Trophoblast cell (in vitro differentiated cells and primary cell): ENCODE measurements at regions not wholly inside any gene's neighbourhood (a gene's known extent, or its start where the extent isn't known, plus 50 kb on each side); places are given as distances from the start of the nearest gene placed in this dataset.

Source experiments
- DNase-seq, 2 donors: peaks; one replicate each; pipeline ENCODE4 v3.0.0-alpha.2; 2016
- H2AFZ ChIP-seq: 2 replicates; pipeline ENCODE4 v1.6.1; 2013; ENCODE audit warnings: low read length, moderate library complexity, mild to moderate bottlenecking; ENCODE audit not compliant: insufficient read depth, poor library complexity
- H2AK5ac ChIP-seq: 2 replicates; pipeline ENCODE4 v1.6.1; 2013; ENCODE audit warnings: mild to moderate bottlenecking, low read length
- H2BK120ac ChIP-seq: 2 replicates; pipeline ENCODE4 v1.6.1; 2013; ENCODE audit warnings: low read length, mild to moderate bottlenecking, moderate library complexity; ENCODE audit not compliant: insufficient read depth, poor library complexity
- H2BK12ac ChIP-seq: 2 replicates; pipeline ENCODE4 v1.6.1; 2013; ENCODE audit warnings: mild to moderate bottlenecking, low read length, moderate library complexity
- H2BK5ac ChIP-seq: 2 replicates; pipeline ENCODE4 v1.6.1; 2013; ENCODE audit warnings: low read length, low read depth, moderate library complexity, mild to moderate bottlenecking; ENCODE audit not compliant: poor library complexity
- H3K14ac ChIP-seq: 2 replicates; pipeline ENCODE4 v1.6.1; 2013; ENCODE audit warnings: mild to moderate bottlenecking, low read length
- H3K18ac ChIP-seq: 2 replicates; pipeline ENCODE4 v1.6.1; 2013; ENCODE audit warnings: mild to moderate bottlenecking, low read length
- H3K23ac ChIP-seq: 2 replicates; pipeline ENCODE4 v1.6.1; 2013; ENCODE audit warnings: low read length
- H3K27ac ChIP-seq: 2 replicates; pipeline ENCODE4 v1.5.1; 2013; ENCODE audit warnings: low read depth, mild to moderate bottlenecking, inconsistent platforms, low read length, moderate library complexity
- H3K27me3 ChIP-seq: 2 replicates; pipeline ENCODE4 v1.6.1; 2013; ENCODE audit warnings: inconsistent platforms, mild to moderate bottlenecking, low read length, moderate library complexity; ENCODE audit not compliant: insufficient read depth
- H3K36me3 ChIP-seq, 2 experiments: 1 replicate in 1 of 2; 2 replicates in 1 of 2; pipeline ENCODE4 v1.6.1; 2013; ENCODE audit warnings: low read length in 2 of 2, mild to moderate bottlenecking in 2 of 2, moderate library complexity in 1 of 2; ENCODE audit not compliant: insufficient read depth in 2 of 2, control insufficient read depth in 1 of 2
- H3K4ac ChIP-seq: 2 replicates; pipeline ENCODE4 v1.6.1; 2013; ENCODE audit warnings: low read depth, mild to moderate bottlenecking, low read length, moderate library complexity
- H3K4me1 ChIP-seq, 2 experiments: 1 replicate in 1 of 2; 2 replicates in 1 of 2; pipeline ENCODE4 v1.6.1; 2013; ENCODE audit warnings: low read length in 2 of 2, mild to moderate bottlenecking in 2 of 2, moderate library complexity in 1 of 2; ENCODE audit not compliant: insufficient read depth in 2 of 2, control insufficient read depth in 1 of 2
- H3K4me2 ChIP-seq: 2 replicates; pipeline ENCODE4 v1.6.1; 2013; ENCODE audit warnings: inconsistent platforms, mild to moderate bottlenecking, low read length, moderate library complexity
- H3K4me3 ChIP-seq: 2 replicates; pipeline ENCODE4 v1.5.1; 2013; ENCODE audit warnings: mild to moderate bottlenecking, low read depth, low read length, inconsistent platforms
- H3K79me1 ChIP-seq: one replicate; pipeline ENCODE4 v1.6.1; 2013; ENCODE audit warnings: low read length
- H3K79me2 ChIP-seq: 2 replicates; pipeline ENCODE4 v1.6.1; 2013; ENCODE audit warnings: low read length, mild to moderate bottlenecking; ENCODE audit not compliant: control insufficient read depth, insufficient read depth, poor library complexity
- H3K9ac ChIP-seq: 2 replicates; pipeline ENCODE4 v1.6.1; 2013; ENCODE audit warnings: mild to moderate bottlenecking, low read length
- H3K9me3 ChIP-seq: 2 replicates; pipeline ENCODE4 v1.6.1; 2013; ENCODE audit warnings: low read depth, mild to moderate bottlenecking, control low read depth, inconsistent platforms, low read length; ENCODE audit not compliant: insufficient read depth
- H4K12ac ChIP-seq: 2 replicates; pipeline ENCODE4 v1.6.1; 2013; ENCODE audit warnings: low read depth, mild to moderate bottlenecking, low read length, moderate library complexity
- H4K8ac ChIP-seq: 2 replicates; pipeline ENCODE4 v1.6.1; 2013; ENCODE audit warnings: low read depth, mild to moderate bottlenecking, low read length, moderate library complexity
- H4K91ac ChIP-seq: one replicate; pipeline ENCODE4 v1.6.1; 2013; ENCODE audit warnings: low read depth, mild to moderate bottlenecking, low read length, moderate library complexity
- WGBS: extraction: QIAGEN DNeasy Blood & Tissue Kit; methylation state at CpG from one replicate; pipeline ENCODE4 v1.1.7; 2013; ENCODE audit warnings: missing lambda C conversion rate; ENCODE audit not compliant: insufficient read length, insufficient coverage; ENCODE audit errors: extremely low coverage; 5-methylcytosine and 5-hydroxymethylcytosine counted together

DNA sequence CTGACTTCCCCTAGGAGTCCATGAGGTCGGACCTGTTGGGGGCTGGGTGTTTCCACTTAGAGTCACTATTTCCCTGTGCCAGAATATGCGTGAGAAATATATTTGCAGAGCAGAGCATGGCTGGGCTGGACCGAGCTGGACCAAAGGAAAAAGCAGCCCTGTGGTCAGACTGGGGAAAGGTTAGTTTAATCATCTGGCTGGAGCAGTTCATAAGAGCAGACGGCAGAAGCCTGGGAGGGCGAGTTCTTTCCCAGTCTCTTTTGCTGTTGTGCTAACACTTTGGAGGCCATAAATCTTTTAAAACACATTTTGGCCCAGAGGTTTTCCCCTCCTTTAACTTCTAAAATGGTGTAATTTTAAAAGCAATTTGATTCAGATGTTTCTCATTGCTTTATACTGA is 66.5 kb downstream of the GLI2 start:
- no peak overlapping the region for H3K18ac ChIP-seq
- no peak overlapping the region for H2BK12ac ChIP-seq
- H2BK120ac ChIP-seq: no peak overlapping the region
- H3K36me3 ChIP-seq: no peaks in the 10 kb centered on the region
- no peak overlapping the region for H3K4me2 ChIP-seq
- no peaks in the 10 kb centered on the region for H3K79me1 ChIP-seq
- no peak overlapping the region for H4K8ac ChIP-seq
- H3K27me3 ChIP-seq: no peaks in the 10 kb centered on the region
- H3K4me1 ChIP-seq: no peaks in the 10 kb centered on the region
- no peak overlapping the region for H2BK5ac ChIP-seq
- no peak overlapping the region for H3K4me3 ChIP-seq
- no peak overlapping the region for H3K9ac ChIP-seq
- H3K27ac ChIP-seq: no peak overlapping the region
- H4K91ac ChIP-seq: no peak overlapping the region
- H4K12ac ChIP-seq: no peak overlapping the region
- H3K4ac ChIP-seq: no peak overlapping the region
- H2AK5ac ChIP-seq: no peak overlapping the region
- H3K23ac ChIP-seq: no peak overlapping the region
- H3K9me3 ChIP-seq: peaks cover 5% of the 10 kb centered on the region
- no peak overlapping the region for H2AFZ ChIP-seq
- no CpG with 5 or more reads among the region's 5 CpGs for WGBS
- H3K14ac ChIP-seq: no peak overlapping the region
- DNase-seq: no peak
- H3K79me2 ChIP-seq: no peaks in the 10 kb centered on the region

DNA sequence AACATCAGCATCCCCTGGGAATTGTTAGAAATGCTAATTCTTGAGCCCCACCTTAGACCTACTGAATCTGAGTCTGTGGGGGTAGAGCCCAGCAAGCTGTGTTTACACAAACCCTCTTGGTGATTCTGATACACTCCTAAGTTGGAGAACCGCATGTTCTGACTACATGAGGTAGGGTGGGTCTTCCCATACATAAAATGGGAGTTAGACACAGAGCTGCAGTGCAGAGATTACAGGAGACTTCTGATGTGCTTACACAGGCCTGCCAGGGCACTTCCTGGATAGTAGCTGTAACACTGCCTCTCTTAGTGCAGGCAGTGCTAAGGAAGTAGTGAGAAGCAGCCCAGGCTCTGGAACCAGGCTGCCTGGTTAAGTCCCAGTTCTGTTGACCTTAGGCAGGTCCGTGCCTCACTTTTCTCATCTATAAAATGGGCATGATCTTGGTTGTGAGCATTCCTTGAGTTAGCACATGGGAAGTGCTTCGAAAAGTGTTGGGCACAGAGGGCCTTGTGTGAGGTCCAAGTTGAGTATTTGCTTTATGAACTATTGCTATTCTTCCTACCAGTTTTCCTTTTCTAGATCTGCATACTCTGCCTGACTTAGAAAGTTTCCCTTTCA is 67.3 kb downstream of the GLI2 start:
- no peaks in the 10 kb centered on the region for H3K27me3 ChIP-seq
- H2BK5ac ChIP-seq: no peak overlapping the region
- no peak overlapping the region for H2AFZ ChIP-seq
- no peak overlapping the region for H3K4me3 ChIP-seq
- no peak overlapping the region for H3K9ac ChIP-seq
- no peak overlapping the region for H2BK12ac ChIP-seq
- no peak overlapping the region for H2AK5ac ChIP-seq
- H4K12ac ChIP-seq: no peak overlapping the region
- H3K4me1 ChIP-seq: no peaks in the 10 kb centered on the region
- peaks cover 5% of the 10 kb centered on the region for H3K9me3 ChIP-seq
- no CpG with 5 or more reads among the region's 3 CpGs for WGBS
- no peak overlapping the region for H3K18ac ChIP-seq
- H3K4me2 ChIP-seq: no peak overlapping the region
- no peaks in the 10 kb centered on the region for H3K79me2 ChIP-seq
- H4K91ac ChIP-seq: no peak overlapping the region
- no peak overlapping the region for H3K4ac ChIP-seq
- no peaks in the 10 kb centered on the region for H3K36me3 ChIP-seq
- no peak for DNase-seq
- no peak overlapping the region for H4K8ac ChIP-seq
- no peak overlapping the region for H3K23ac ChIP-seq
- H3K14ac ChIP-seq: no peak overlapping the region
- no peak overlapping the region for H2BK120ac ChIP-seq
- no peaks in the 10 kb centered on the region for H3K79me1 ChIP-seq
- no peak overlapping the region for H3K27ac ChIP-seq

DNA sequence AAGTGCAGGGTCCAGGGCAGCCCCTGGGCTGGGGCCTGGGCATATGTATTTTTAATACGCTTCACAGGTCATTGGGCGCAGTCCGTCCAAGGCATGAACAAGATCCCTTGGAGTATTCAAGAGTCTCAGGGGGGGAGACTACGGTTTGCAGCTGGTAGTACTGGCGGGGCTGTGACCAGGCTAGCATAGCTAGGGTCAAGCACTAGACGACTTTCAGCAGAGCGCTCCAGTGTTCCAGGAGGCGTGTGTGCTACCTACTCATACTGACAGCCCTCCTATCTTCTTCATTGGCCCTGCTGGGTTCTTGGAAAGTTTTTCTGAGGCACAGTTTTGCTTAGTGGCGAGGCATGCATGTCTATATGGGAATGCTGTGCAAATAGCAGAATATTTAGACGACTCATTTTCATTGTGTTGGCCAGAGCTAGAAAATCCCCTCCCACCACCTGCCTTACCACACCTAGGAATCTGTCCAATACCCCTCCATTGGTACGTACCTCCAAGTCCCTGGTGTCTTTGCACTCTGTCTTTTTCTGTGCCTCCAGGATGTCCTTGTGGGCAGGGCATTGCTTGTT is 68.2 kb downstream of the GLI2 start:
- H3K4ac ChIP-seq: no peak overlapping the region
- H2BK120ac ChIP-seq: no peak overlapping the region
- H3K4me2 ChIP-seq: no peak overlapping the region
- no peak overlapping the region for H4K91ac ChIP-seq
- H4K8ac ChIP-seq: no peak overlapping the region
- no peak overlapping the region for H2BK5ac ChIP-seq
- no peaks in the 10 kb centered on the region for H3K36me3 ChIP-seq
- no peak overlapping the region for H3K18ac ChIP-seq
- no peak overlapping the region for H2AFZ ChIP-seq
- no peak overlapping the region for H2BK12ac ChIP-seq
- no peak overlapping the region for H4K12ac ChIP-seq
- H3K79me2 ChIP-seq: no peaks in the 10 kb centered on the region
- no peaks in the 10 kb centered on the region for H3K79me1 ChIP-seq
- no peak overlapping the region for H3K9ac ChIP-seq
- peaks cover 5% of the 10 kb centered on the region for H3K9me3 ChIP-seq
- H3K27me3 ChIP-seq: no peaks in the 10 kb centered on the region
- WGBS: no CpG with 5 or more reads among the region's 11 CpGs
- no peak overlapping the region for H3K23ac ChIP-seq
- no peak overlapping the region for H3K14ac ChIP-seq
- no peak for DNase-seq
- no peaks in the 10 kb centered on the region for H3K4me1 ChIP-seq
- no peak overlapping the region for H2AK5ac ChIP-seq
- H3K4me3 ChIP-seq: no peak overlapping the region
- H3K27ac ChIP-seq: no peak overlapping the region

DNA sequence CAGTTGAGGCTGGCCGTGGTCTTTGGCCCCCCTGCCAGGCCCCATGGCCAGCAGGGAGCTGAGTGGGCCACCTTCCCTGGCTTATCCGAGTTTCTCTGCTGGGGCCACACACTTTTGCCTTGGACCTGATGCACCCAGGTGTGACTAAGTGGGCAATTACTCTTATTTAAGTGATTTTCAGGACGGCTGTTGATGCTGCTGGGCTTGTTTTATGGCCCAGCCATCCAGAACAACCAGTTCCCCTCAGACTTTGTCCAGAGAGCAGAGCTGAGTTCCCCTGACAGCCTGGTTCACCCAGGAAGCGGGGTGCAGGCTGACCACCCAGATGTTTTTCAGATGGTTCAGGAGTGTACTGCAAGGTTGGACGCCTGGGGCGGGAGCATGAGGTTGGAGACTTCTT is 68.8 kb downstream of the GLI2 start:
- H3K79me2 ChIP-seq: no peaks in the 10 kb centered on the region
- no peaks in the 10 kb centered on the region for H3K27me3 ChIP-seq
- no peak overlapping the region for H3K9ac ChIP-seq
- no peak overlapping the region for H3K23ac ChIP-seq
- no peak overlapping the region for H2BK12ac ChIP-seq
- no peak overlapping the region for H4K12ac ChIP-seq
- no peak overlapping the region for H3K14ac ChIP-seq
- H3K18ac ChIP-seq: no peak overlapping the region
- WGBS: no CpG with 5 or more reads among the region's 6 CpGs
- no peak overlapping the region for H2AK5ac ChIP-seq
- peaks cover 2% of the 10 kb centered on the region for H3K9me3 ChIP-seq
- H2BK5ac ChIP-seq: no peak overlapping the region
- no peak for DNase-seq
- no peak overlapping the region for H3K4me2 ChIP-seq
- no peak overlapping the region for H4K8ac ChIP-seq
- H3K4ac ChIP-seq: no peak overlapping the region
- H3K27ac ChIP-seq: no peak overlapping the region
- H3K4me3 ChIP-seq: no peak overlapping the region
- no peak overlapping the region for H2BK120ac ChIP-seq
- H3K36me3 ChIP-seq: no peaks in the 10 kb centered on the region
- no peaks in the 10 kb centered on the region for H3K79me1 ChIP-seq
- no peaks in the 10 kb centered on the region for H3K4me1 ChIP-seq
- no peak overlapping the region for H4K91ac ChIP-seq
- H2AFZ ChIP-seq: no peak overlapping the region
